Transverse colon (tissue), 4 donors: ENCODE measurements at regions not wholly inside any gene's neighbourhood (a gene's known extent, or its start where the extent isn't known, plus 50 kb on each side); places are given as distances from the start of the nearest gene placed in this dataset.
A peak's percentile ranks its signal among the peaks of the same experiment; 100 is the strongest.

Source experiments
- DNase-seq: peaks from one replicate; pipeline ENCODE4 v3.0.0-alpha.2; 2019
- H3K27ac ChIP-seq, 4 donors: fragments of 200-600 bp; sonication (generic); 2 replicates each; pipeline ENCODE4 v1.5.1; 2016 to 2018; ENCODE audit warnings: inconsistent platforms in 4 of 4
- H3K27me3 ChIP-seq: fragments of 200-600 bp; sonication (generic); 2 replicates; pipeline ENCODE4 v1.5.1; 2017; ENCODE audit warnings: inconsistent platforms
- H3K36me3 ChIP-seq, 4 donors: fragments of 200-600 bp; sonication (generic); 2 replicates each; pipeline ENCODE4 v1.5.1; 2017 to 2019; ENCODE audit warnings: inconsistent platforms in 4 of 4
- H3K4me1 ChIP-seq, 4 donors: fragments of 200-600 bp; sonication (generic); 2 replicates each; pipeline ENCODE4 v1.5.1; 2017 to 2020; ENCODE audit warnings: inconsistent platforms in 4 of 4
- H3K4me3 ChIP-seq, 4 donors: fragments of 200-600 bp; sonication (generic); 1 replicate in 1 of 4; 2 replicates in 3 of 4; pipeline versions ENCODE4 v1.5.1 to v1.6.1; 2017 to 2019; ENCODE audit warnings: inconsistent platforms in 4 of 4
- H3K9me3 ChIP-seq, 2 donors: fragments of 200-600 bp; sonication (generic); 2 replicates each; pipeline ENCODE4 v1.5.1; 2017 to 2019; ENCODE audit warnings: inconsistent platforms in 2 of 2
- CTCF ChIP-seq, 5 experiments: fragments of 200-600 bp in 3 of 5; fragments of 450-650 bp in 2 of 5; sonication (generic) in 3 of 5; IDR thresholded peaks; 1 replicate in 2 of 5; 2 replicates in 3 of 5; pipeline ENCODE4 v1.5.1; 2016 to 2017; ENCODE audit warnings: antibody characterized with exemption in 5 of 5, inconsistent platforms in 3 of 5, mild to moderate bottlenecking in 2 of 5, moderate library complexity in 1 of 5
- EP300 ChIP-seq: sonication (generic); formaldehyde crosslinking; IDR thresholded peaks from one replicate; pipeline ENCODE4 v1.6.1; 2017; ENCODE audit warnings: antibody characterized with exemption, low read depth
- POLR2A ChIP-seq: fragments of 450-650 bp; IDR thresholded peaks from one replicate; pipeline ENCODE4 v1.6.1; 2016; ENCODE audit warnings: antibody characterized with exemption, mild to moderate bottlenecking, moderate library complexity
- POLR2AphosphoS5 ChIP-seq, 3 donors: sonication (generic); formaldehyde crosslinking; IDR thresholded peaks; one replicate each; pipeline ENCODE4 v1.6.1; 2016; ENCODE audit warnings: antibody characterized with exemption in 3 of 3
- WGBS, 2 donors: methylation state at CpG; one replicate each; pipeline ENCODE4 v1.1.5; 2018; ENCODE audit warnings: low coverage in 1 of 2; 5-methylcytosine and 5-hydroxymethylcytosine counted together
- in situ Hi-C, 4 donors: fragments of 200-750 bp; cut with MboI; loops; one replicate each; pipeline versions ENCODE4 v1.15.0 to v1.15.1; 2017; ENCODE audit warnings: low sequenced_read_pairs in 3 of 4, low pct_ligation_motif_present in 1 of 4, low pct_unique_long_range_greater_than_20kb in 1 of 4
- intact Hi-C: fragments of 100-400 bp; cut with DNase I; formaldehyde crosslinking; loops from one replicate; pipeline ENCODE4 v1.15.1; 2023; ENCODE audit warnings: low total_unique reads

GRCh38 chr11:115990004-115990447 is 485.8 kb upstream of the CADM1 start:
- peak; percentile 15 for DNase-seq
- Histone ChIP-seq H3K4me3 (no peak overlapping the region), H3K27ac (no peak overlapping the region), H3K4me1 (no peaks in the 10 kb centered on the region), H3K36me3 (no peaks in the 10 kb centered on the region), H3K9me3 (no peaks in the 10 kb centered on the region), H3K27me3 (no peaks in the 10 kb centered on the region)
- in situ Hi-C loops (no loop called here), intact Hi-C loops (loop anchor here (10.0 kb wide), 1 partner anchor 285 kb away; no protein-coding TSS in a partner anchor)
- TF ChIP-seq CTCF (IDR thresholded peaks at IDR 0.05) (peak; percentile 59 to 70 (median 66)), POLR2AphosphoS5 (IDR thresholded peaks at IDR 0.05) (no peak)
- WGBS, 2 donors = 58 to 63% methylated on average over 2 to 19 of the region's 19 CpGs

- no peak overlapping the region for H3K27ac ChIP-seq
- TF ChIP-seq CTCF (IDR thresholded peaks at IDR 0.05) (no peak), POLR2A (no peak), EP300 (no peak), POLR2AphosphoS5 (IDR thresholded peaks at IDR 0.05) (no peak)
- no peaks in the 10 kb centered on the region for H3K27me3 ChIP-seq
- no peak for DNase-seq
- no peaks in the 10 kb centered on the region for H3K4me1 ChIP-seq
- H3K36me3 ChIP-seq = no peaks in the 10 kb centered on the region
- no peak overlapping the region for H3K4me3 ChIP-seq
- intact Hi-C loops (no loop called here), in situ Hi-C loops (no loop called here)
- no peaks in the 10 kb centered on the region for H3K9me3 ChIP-seq
- WGBS, 2 donors = 94 to 97% methylated on average over 2 to 6 of the region's 6 CpGs
These were observed 481.7 kb upstream of the CADM1 start for GRCh38 chr11:115985896-115986295.

- Histone ChIP-seq H3K27me3 (no peaks in the 10 kb centered on the region), H3K36me3 (no peaks in the 10 kb centered on the region), H3K9me3 (no peaks in the 10 kb centered on the region), H3K4me1 (peaks cover 0 to 7% (median 0%) of the 10 kb centered on the region in 4 donors), H3K4me3 (no peak overlapping the region), H3K27ac (no peak overlapping the region)
- in situ Hi-C loops (no loop called here), intact Hi-C loops (no loop called here)
- TF ChIP-seq EP300 (no peak), POLR2AphosphoS5 (IDR thresholded peaks at IDR 0.05) (no peak), POLR2A (no peak), CTCF (IDR thresholded peaks at IDR 0.05) (no peak)
- no peak for DNase-seq
- WGBS, 2 donors = 89% methylated on average over 2 of the region's 2 CpGs; no CpG with 5 or more reads in 1 of the 2 donors
These were observed 480.0 kb upstream of the CADM1 start for GRCh38 chr11:115984228-115984627.

GRCh38 chr11:115982666-115983065 is 478.5 kb upstream of the CADM1 start:
- no peak overlapping the region for H3K27ac ChIP-seq
- H3K9me3 ChIP-seq = no peaks in the 10 kb centered on the region
- H3K4me1 ChIP-seq = peaks cover 0 to 7% (median 0%) of the 10 kb centered on the region in 4 donors
- no peak for DNase-seq
- TF ChIP-seq POLR2A (no peak), CTCF (IDR thresholded peaks at IDR 0.05) (no peak)
- no peaks in the 10 kb centered on the region for H3K36me3 ChIP-seq
- in situ Hi-C loops (no loop called here), intact Hi-C loops (no loop called here)
- no peaks in the 10 kb centered on the region for H3K27me3 ChIP-seq
- WGBS, 2 donors = 87 to 100% methylated on average over 1 to 4 of the region's 4 CpGs
- no peak overlapping the region for H3K4me3 ChIP-seq
